SK-N-SH treated with all-trans-retinoic acid at 6 μM for 48 hours (cell line): ENCODE measurements at regions not wholly inside any gene's neighbourhood (a gene's known extent, or its start where the extent isn't known, plus 50 kb on each side); places are given as distances from the start of the nearest gene placed in this dataset.

Source experiments
- GLIS3 ChIP-seq: fragments of 250-450 bp; sonication (Bioruptor Pico); IDR thresholded peaks from 2 replicates; pipeline ENCODE4 v1.5.0; 2020; ENCODE audit warnings: mild to moderate bottlenecking, moderate library complexity
- RARB ChIP-seq: fragments of 250-450 bp; sonication (Bioruptor Pico); IDR thresholded peaks from 2 replicates; pipeline ENCODE4 v1.8.0; 2021; ENCODE audit warnings: mild to moderate bottlenecking, moderate library complexity
- ZFP3 ChIP-seq: fragments of 250-450 bp; sonication (Bioruptor Pico); IDR thresholded peaks from 2 replicates; pipeline ENCODE4 v1.5.0; 2020; ENCODE audit warnings: mild to moderate bottlenecking, moderate library complexity
- ZFP30 ChIP-seq: fragments of 450-650 bp; formaldehyde crosslinking; IDR thresholded peaks from 2 replicates; pipeline ENCODE4 v1.5.0; 2022; ENCODE audit warnings: mild to moderate bottlenecking, moderate library complexity
- TF ChIP-seq, protein P1 (sequence below): fragments of 250-450 bp; sonication (Bioruptor Pico); IDR thresholded peaks from 2 replicates; pipeline ENCODE4 v1.8.0; 2020; ENCODE audit warnings: mild to moderate bottlenecking, moderate library complexity, borderline replicate concordance
- TF ChIP-seq, protein P2 (sequence below): fragments of 250-450 bp; sonication (Bioruptor Pico); IDR thresholded peaks from 2 replicates; pipeline ENCODE4 v1.5.1; 2020; ENCODE audit warnings: low read depth, mild to moderate bottlenecking, moderate library complexity

DNA sequence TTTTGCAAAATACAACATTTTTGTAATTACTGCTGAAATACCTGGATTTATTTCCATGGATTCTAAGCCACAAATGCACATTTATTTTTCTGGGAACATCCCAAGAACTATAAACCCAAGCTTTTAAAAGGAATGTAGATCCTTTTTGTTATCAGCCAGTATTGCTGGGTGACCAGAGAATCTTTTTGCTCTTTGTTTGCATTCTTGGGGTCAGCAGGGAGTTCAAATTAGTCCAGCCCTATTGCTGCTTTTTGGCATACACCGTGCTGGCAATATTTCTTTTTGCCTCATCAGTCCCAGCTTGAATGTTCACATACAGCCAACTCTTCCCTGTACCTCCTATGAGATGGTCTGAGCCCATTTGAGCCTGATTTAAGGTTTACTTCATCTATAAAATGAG, 155.2 kb upstream of the CNR1 start:
- TF ChIP-seq ZFP3 (no peak), GLIS3 (CRISPR knock-in tag) (no peak), ZFP30 (CRISPR knock-in tag) (no peak), RARB (no peak)
- TF ChIP-seq, protein P1, sequence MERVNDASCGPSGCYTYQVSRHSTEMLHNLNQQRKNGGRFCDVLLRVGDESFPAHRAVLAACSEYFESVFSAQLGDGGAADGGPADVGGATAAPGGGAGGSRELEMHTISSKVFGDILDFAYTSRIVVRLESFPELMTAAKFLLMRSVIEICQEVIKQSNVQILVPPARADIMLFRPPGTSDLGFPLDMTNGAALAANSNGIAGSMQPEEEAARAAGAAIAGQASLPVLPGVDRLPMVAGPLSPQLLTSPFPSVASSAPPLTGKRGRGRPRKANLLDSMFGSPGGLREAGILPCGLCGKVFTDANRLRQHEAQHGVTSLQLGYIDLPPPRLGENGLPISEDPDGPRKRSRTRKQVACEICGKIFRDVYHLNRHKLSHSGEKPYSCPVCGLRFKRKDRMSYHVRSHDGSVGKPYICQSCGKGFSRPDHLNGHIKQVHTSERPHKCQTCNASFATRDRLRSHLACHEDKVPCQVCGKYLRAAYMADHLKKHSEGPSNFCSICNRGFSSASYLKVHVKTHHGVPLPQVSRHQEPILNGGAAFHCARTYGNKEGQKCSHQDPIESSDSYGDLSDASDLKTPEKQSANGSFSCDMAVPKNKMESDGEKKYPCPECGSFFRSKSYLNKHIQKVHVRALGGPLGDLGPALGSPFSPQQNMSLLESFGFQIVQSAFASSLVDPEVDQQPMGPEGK (CRISPR knock-in tag), result no peak
- TF ChIP-seq, protein P2, sequence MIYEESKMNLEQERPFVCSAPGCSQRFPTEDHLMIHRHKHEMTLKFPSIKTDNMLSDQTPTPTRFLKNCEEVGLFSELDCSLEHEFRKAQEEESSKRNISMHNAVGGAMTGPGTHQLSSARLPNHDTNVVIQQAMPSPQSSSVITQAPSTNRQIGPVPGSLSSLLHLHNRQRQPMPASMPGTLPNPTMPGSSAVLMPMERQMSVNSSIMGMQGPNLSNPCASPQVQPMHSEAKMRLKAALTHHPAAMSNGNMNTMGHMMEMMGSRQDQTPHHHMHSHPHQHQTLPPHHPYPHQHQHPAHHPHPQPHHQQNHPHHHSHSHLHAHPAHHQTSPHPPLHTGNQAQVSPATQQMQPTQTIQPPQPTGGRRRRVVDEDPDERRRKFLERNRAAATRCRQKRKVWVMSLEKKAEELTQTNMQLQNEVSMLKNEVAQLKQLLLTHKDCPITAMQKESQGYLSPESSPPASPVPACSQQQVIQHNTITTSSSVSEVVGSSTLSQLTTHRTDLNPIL (CRISPR knock-in tag), result no peak
